ENCODE measurements at regions not wholly inside any gene's neighbourhood (a gene's known extent, or its start where the extent isn't known, plus 50 kb on each side); places are given as distances from the start of the nearest gene placed in this dataset.
A peak's percentile ranks its signal among the peaks of the same experiment; 100 is the strongest.

- H3K4me1 ChIP-seq (replicated peaks in 1 of 4; ENCODE audit: control insufficient read depth in 3 of 4, insufficient read depth in 4 of 4, low read length in 3 of 4): peaks cover 0 to 3% (median 2%) of the 10 kb centered on the region in 4 experiments; a peak in 2 of 7 replicates
- H3K27ac ChIP-seq (ENCODE audit: low read depth, low read length): no peak overlapping the region
- no peak overlapping the region for H3K4me3 ChIP-seq (ENCODE audit: extremely low read depth in 1 of 4, insufficient read depth in 2 of 4, low read depth in 3 of 4, low read length in 4 of 4)
- ChIA-PET CTCF (ENCODE audit: partially characterized antibody) (no interaction called here), POLR2A (ENCODE audit: partially characterized antibody) (interaction anchor here (1.5 kb wide), 1 partner anchor 10 kb away, joined by 5 read pairs; no protein-coding TSS in a partner anchor)
- no peak overlapping the region for H3K4me2 ChIP-seq (ENCODE audit: insufficient read depth in 1 of 2, low read depth in 2 of 2, low read length in 2 of 2)
- H3K79me1 ChIP-seq (ENCODE audit: low read depth, low read length): no peaks in the 10 kb centered on the region
- no peak overlapping the region for H2AK5ac ChIP-seq (ENCODE audit: low read depth, low read length)
- no peak overlapping the region for H3K9ac ChIP-seq (replicated peaks in 1 of 4; ENCODE audit: extremely low read depth in 1 of 4, low read depth in 3 of 4, low read length in 3 of 4)
- 93% methylated on average over 6 of the region's 6 CpGs; no CpG with 5 or more reads in 1 of the 2 experiments for WGBS, 2 experiments (ENCODE audit: extremely low coverage in 1 of 2, insufficient coverage in 1 of 2, insufficient read length in 1 of 2, insufficient replicate concordance in 2 of 2, low coverage in 1 of 2, low lambda C conversion rate in 2 of 2, missing lambda C conversion rate in 1 of 2)
- no peak overlapping the region for H3K23ac ChIP-seq (ENCODE audit: insufficient read length)
- no peak overlapping the region for H3K56ac ChIP-seq (replicated peaks; ENCODE audit: insufficient read length, low read depth, low read length)
- no peak overlapping the region for H3K4ac ChIP-seq (replicated peaks; ENCODE audit: insufficient read length, low read depth, low read length)
- no peaks in the 10 kb centered on the region for H4K20me1 ChIP-seq (replicated peaks in 1 of 2; ENCODE audit: control insufficient read depth in 1 of 2, insufficient read depth in 2 of 2, low read length in 2 of 2)
- H4K5ac ChIP-seq (ENCODE audit: insufficient read length, low read depth, low read length): no peak overlapping the region
- 0 out of 2 replicates have a peak overlapping the region, but pooled peaks have one; percentile 48 for H2BK20ac ChIP-seq (ENCODE audit: low read length)
- no peak overlapping the region for H2BK12ac ChIP-seq (ENCODE audit: low read depth, low read length)
- no peak overlapping the region for H4K8ac ChIP-seq (ENCODE audit: extremely low read depth, insufficient read depth, low read length)
- no peak overlapping the region for H2BK5ac ChIP-seq (ENCODE audit: low read depth, low read length)
- no peak overlapping the region for H2AFZ ChIP-seq (ENCODE audit: low read length)
- H2BK15ac ChIP-seq (ENCODE audit: low read length): no peak overlapping the region
- no peak overlapping the region for H3K18ac ChIP-seq (ENCODE audit: extremely low read depth, low read length)
- no peak overlapping the region for H3K14ac ChIP-seq (ENCODE audit: insufficient read length)
- no peaks in the 10 kb centered on the region for H3K79me2 ChIP-seq (ENCODE audit: control insufficient read depth in 1 of 2, insufficient read depth in 2 of 2, low read length in 2 of 2)
- H3K9me3 ChIP-seq (ENCODE audit: insufficient read depth in 2 of 2, low read depth in 1 of 2, low read length in 1 of 2): no peaks in the 10 kb centered on the region
- H3K36me3 ChIP-seq (ENCODE audit: control insufficient read depth in 2 of 4, insufficient read depth in 4 of 4, low read length in 3 of 4): no peaks in the 10 kb centered on the region
- no peak overlapping the region for H4K91ac ChIP-seq (replicated peaks; ENCODE audit: insufficient read length, low read length)
- FAIRE-seq (no peak), DNase-seq (ENCODE audit: low read depth in 1 of 2, low spot score in 2 of 2) (no peak)
- H3K23me2 ChIP-seq (ENCODE audit: low read depth, low read length): no peaks in the 10 kb centered on the region
- no peak for TF ChIP-seq GABPA (IDR thresholded peaks at IDR 0.05; ENCODE audit: borderline replicate concordance, insufficient read depth, low read length)
- TF ChIP-seq BACH1 (IDR thresholded peaks at IDR 0.05; ENCODE audit: low read length): no peak
- no peak for TF ChIP-seq YY1 (IDR thresholded peaks at IDR 0.05; ENCODE audit: low read depth, low read length)
- TF ChIP-seq POLR2AphosphoS5 (IDR thresholded peaks at IDR 0.05; ENCODE audit: low read depth, low read length): no peak
- TF ChIP-seq ASH2L (IDR thresholded peaks at IDR 0.05; ENCODE audit: low read length): no peak
- TF ChIP-seq E2F6 (IDR thresholded peaks at IDR 0.05): no peak
- TF ChIP-seq NRF1 (IDR thresholded peaks at IDR 0.05; ENCODE audit: low read depth, low read length): no peak
- H2BK120ac ChIP-seq (replicated peaks; ENCODE audit: low read depth, low read length): no peak overlapping the region
- H3K27me3 ChIP-seq (replicated peaks in 1 of 4; ENCODE audit: control insufficient read depth in 3 of 4, extremely low read depth in 1 of 4, insufficient read depth in 3 of 4, low read length in 3 of 4): no peaks in the 10 kb centered on the region
These were observed 100.0 kb upstream of the DLG1 start for GRCh38 chr3:197398286-197398878.

Measured in H1 (cell line).